GOT3 (cell line): ENCODE measurements at regions not wholly inside any gene's neighbourhood (a gene's known extent, or its start where the extent isn't known, plus 50 kb on each side); places are given as distances from the start of the nearest gene placed in this dataset.
"Not testable (repeated sequence)": the region's sequence is repeated elsewhere in the genome, so short reads cannot be mapped to it uniquely, and the experiment has no call there.

ENCODE experiments used
- DNase-seq: peaks from one replicate; lab custom pipeline; 2025; ENCODE audit warnings: mixed read lengths; lab: John Stamatoyannopoulos, UW

GRCh38 chr9:110025551-110026170 lies 182.3 kb downstream of the C9orf152 start:
- DNase-seq = no peak

GRCh38 chr9:110027671-110028081 lies 180.3 kb downstream of the C9orf152 start:
- DNase-seq = no peak

- DNase-seq = no peak
Measured at GRCh38 chr9:110028271-110028670, 179.7 kb downstream of the C9orf152 start.

GRCh38 chr9:110028676-110029075 lies 179.3 kb downstream of the C9orf152 start:
- no peak for DNase-seq

- no peak for DNase-seq
Measured at GRCh38 chr9:110029429-110029955, 178.5 kb downstream of the C9orf152 start.

- no peak for DNase-seq
Measured at GRCh38 chr9:110029956-110030480, 177.9 kb downstream of the C9orf152 start.

GRCh38 chr9:110030632-110031031 lies 177.3 kb downstream of the C9orf152 start:
- no peak for DNase-seq

- no peak for DNase-seq
Measured at GRCh38 chr9:110031511-110032173, 176.3 kb downstream of the C9orf152 start.

GRCh38 chr9:110032532-110032931 lies 175.4 kb downstream of the C9orf152 start:
- not testable (repeated sequence) for DNase-seq

- DNase-seq = no peak
Measured at GRCh38 chr9:110033869-110034268, 174.1 kb downstream of the C9orf152 start.

GRCh38 chr9:110036286-110036685 lies 171.7 kb downstream of the C9orf152 start:
- no peak for DNase-seq

- DNase-seq = no peak
Measured at GRCh38 chr9:110040788-110041187, 167.2 kb downstream of the C9orf152 start.

- DNase-seq = no peak
Measured at GRCh38 chr9:110041452-110041851, 166.5 kb downstream of the C9orf152 start.

- no peak for DNase-seq
Measured at GRCh38 chr9:110047232-110047954, 160.6 kb downstream of the C9orf152 start.

- DNase-seq = no peak
Measured at GRCh38 chr9:110047955-110048402, 160.0 kb downstream of the C9orf152 start.

- no peak for DNase-seq
Measured at GRCh38 chr9:110048403-110048975, 159.5 kb downstream of the C9orf152 start.

GRCh38 chr9:110048976-110049698 lies 158.8 kb downstream of the C9orf152 start:
- no peak for DNase-seq

- DNase-seq = no peak
Measured at GRCh38 chr9:110049699-110050450, 158.1 kb downstream of the C9orf152 start.

GRCh38 chr9:110050925-110051355 lies 157.0 kb downstream of the C9orf152 start:
- no peak for DNase-seq

- DNase-seq = no peak
Measured at GRCh38 chr9:110056062-110056461, 151.9 kb downstream of the C9orf152 start.
